ENCODE measurements at regions not wholly inside any gene's neighbourhood (a gene's known extent, or its start where the extent isn't known, plus 50 kb on each side); places are given as distances from the start of the nearest gene placed in this dataset.

DNA sequence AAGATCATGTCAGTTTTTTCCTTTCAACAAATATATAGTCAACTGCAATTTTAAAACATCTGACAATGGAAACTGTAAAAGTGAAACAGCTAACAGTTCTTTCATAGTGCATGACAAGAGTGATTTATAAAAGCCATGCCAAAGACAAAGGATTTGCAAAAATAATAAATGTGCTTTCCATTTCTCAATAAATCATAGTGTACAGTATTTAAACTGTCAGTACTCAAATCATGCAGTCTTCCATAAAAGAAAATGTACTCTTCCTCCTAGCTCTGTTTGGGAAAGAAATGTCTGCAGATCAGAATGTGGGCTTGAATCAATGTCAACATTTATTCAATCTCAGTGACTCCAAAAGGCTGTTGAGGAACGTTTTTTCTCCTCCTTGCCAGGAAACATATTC lies 131.7 kb upstream of the PDE1A start:
- intact Hi-C loops (cut with micrococcal nuclease; ENCODE audit: unreplicated experiment), result no loop called here
- Histone ChIP-seq H3K9me3 (ENCODE audit: control insufficient read depth, insufficient read depth, low read depth, low read length) (no peaks in the 10 kb centered on the region), H3K4me1 (ENCODE audit: control insufficient read depth, insufficient read depth, low read length) (no peaks in the 10 kb centered on the region), H3K27me3 (ENCODE audit: control insufficient read depth, insufficient read depth, low read length) (no peaks in the 10 kb centered on the region), H3K36me3 (ENCODE audit: control insufficient read depth, insufficient read depth, low read length) (no peaks in the 10 kb centered on the region; the same call in 1 of the 2 replicates), H3K27ac (ENCODE audit: low read length) (no peak overlapping the region), H3K4me3 (ENCODE audit: low read depth in 2 of 2, low read length in 2 of 2) (no peak overlapping the region)
- in situ Hi-C loops (cut with HindIII; ENCODE audit: low pct_unique_long_range_greater_than_20kb, low sequenced_read_pairs), result no loop called here
- POLR2A ChIA-PET, result no interaction called here
- CTCF ChIA-PET, result no interaction called here
- ATAC-seq (no peak), DNase-seq (ENCODE audit: low read depth, low spot score) (no peak)
- BruUV-seq (replicated peaks), result no TSS peak
- no peak for TF ChIP-seq SIN3A (IDR thresholded peaks at IDR 0.05; ENCODE audit: borderline replicate concordance, insufficient read depth, low read depth, low read length)
- TF ChIP-seq, protein P1, sequence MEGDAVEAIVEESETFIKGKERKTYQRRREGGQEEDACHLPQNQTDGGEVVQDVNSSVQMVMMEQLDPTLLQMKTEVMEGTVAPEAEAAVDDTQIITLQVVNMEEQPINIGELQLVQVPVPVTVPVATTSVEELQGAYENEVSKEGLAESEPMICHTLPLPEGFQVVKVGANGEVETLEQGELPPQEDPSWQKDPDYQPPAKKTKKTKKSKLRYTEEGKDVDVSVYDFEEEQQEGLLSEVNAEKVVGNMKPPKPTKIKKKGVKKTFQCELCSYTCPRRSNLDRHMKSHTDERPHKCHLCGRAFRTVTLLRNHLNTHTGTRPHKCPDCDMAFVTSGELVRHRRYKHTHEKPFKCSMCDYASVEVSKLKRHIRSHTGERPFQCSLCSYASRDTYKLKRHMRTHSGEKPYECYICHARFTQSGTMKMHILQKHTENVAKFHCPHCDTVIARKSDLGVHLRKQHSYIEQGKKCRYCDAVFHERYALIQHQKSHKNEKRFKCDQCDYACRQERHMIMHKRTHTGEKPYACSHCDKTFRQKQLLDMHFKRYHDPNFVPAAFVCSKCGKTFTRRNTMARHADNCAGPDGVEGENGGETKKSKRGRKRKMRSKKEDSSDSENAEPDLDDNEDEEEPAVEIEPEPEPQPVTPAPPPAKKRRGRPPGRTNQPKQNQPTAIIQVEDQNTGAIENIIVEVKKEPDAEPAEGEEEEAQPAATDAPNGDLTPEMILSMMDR (IDR thresholded peaks at IDR 0.05), result no peak
- TF ChIP-seq, protein P2, sequence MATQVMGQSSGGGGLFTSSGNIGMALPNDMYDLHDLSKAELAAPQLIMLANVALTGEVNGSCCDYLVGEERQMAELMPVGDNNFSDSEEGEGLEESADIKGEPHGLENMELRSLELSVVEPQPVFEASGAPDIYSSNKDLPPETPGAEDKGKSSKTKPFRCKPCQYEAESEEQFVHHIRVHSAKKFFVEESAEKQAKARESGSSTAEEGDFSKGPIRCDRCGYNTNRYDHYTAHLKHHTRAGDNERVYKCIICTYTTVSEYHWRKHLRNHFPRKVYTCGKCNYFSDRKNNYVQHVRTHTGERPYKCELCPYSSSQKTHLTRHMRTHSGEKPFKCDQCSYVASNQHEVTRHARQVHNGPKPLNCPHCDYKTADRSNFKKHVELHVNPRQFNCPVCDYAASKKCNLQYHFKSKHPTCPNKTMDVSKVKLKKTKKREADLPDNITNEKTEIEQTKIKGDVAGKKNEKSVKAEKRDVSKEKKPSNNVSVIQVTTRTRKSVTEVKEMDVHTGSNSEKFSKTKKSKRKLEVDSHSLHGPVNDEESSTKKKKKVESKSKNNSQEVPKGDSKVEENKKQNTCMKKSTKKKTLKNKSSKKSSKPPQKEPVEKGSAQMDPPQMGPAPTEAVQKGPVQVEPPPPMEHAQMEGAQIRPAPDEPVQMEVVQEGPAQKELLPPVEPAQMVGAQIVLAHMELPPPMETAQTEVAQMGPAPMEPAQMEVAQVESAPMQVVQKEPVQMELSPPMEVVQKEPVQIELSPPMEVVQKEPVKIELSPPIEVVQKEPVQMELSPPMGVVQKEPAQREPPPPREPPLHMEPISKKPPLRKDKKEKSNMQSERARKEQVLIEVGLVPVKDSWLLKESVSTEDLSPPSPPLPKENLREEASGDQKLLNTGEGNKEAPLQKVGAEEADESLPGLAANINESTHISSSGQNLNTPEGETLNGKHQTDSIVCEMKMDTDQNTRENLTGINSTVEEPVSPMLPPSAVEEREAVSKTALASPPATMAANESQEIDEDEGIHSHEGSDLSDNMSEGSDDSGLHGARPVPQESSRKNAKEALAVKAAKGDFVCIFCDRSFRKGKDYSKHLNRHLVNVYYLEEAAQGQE (IDR thresholded peaks at IDR 0.05; ENCODE audit: insufficient read depth in 1 of 2, low read depth in 2 of 2, low read length in 1 of 2), result no peak
- TF ChIP-seq TCF7L2 (IDR thresholded peaks at IDR 0.05; ENCODE audit: low read depth, low read length), result no peak
- TF ChIP-seq POLR2AphosphoS5 (IDR thresholded peaks at IDR 0.05; ENCODE audit: low read depth, low read length), result no peak

DNA sequence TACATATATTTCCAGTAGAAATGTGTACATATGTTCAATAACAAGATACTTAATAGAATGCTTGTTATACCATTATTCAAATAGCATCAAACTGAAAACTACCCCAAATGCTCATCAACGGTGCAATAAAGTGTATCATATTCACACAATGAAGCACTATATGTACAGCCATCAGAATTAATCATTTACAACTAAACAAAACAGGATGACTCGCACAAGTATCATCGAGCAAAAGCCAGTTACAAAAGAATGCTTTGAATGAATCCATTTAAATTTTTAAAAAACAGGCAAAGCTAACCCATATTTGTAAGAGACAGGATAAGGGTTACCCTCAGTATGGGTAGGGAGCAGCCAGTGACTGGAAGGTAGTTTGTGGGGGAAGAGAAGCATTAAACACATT lies 132.8 kb upstream of the PDE1A start:
- BruUV-seq (replicated peaks), result no TSS peak
- no peak for ATAC-seq
- POLR2A ChIA-PET, result no interaction called here
- CTCF ChIA-PET, result no interaction called here
- intact Hi-C loops (cut with micrococcal nuclease; ENCODE audit: unreplicated experiment), result no loop called here
- Histone ChIP-seq H3K27me3 (ENCODE audit: control insufficient read depth, insufficient read depth, low read length) (no peaks in the 10 kb centered on the region), H3K27ac (ENCODE audit: low read length) (no peak overlapping the region), H3K4me3 (ENCODE audit: low read depth in 2 of 2, low read length in 2 of 2) (no peak overlapping the region), H3K9me3 (ENCODE audit: control insufficient read depth, insufficient read depth, low read depth, low read length) (no peaks in the 10 kb centered on the region), H3K4me1 (ENCODE audit: control insufficient read depth, insufficient read depth, low read length) (no peaks in the 10 kb centered on the region), H3K36me3 (ENCODE audit: control insufficient read depth, insufficient read depth, low read length) (no peaks in the 10 kb centered on the region; the same call in 1 of the 2 replicates)
- in situ Hi-C loops (cut with HindIII; ENCODE audit: low pct_unique_long_range_greater_than_20kb, low sequenced_read_pairs), result no loop called here
- no peak for DNase-seq (ENCODE audit: low read depth, low spot score)
- TF ChIP-seq, protein P2 (IDR thresholded peaks at IDR 0.05; ENCODE audit: insufficient read depth in 1 of 2, low read depth in 2 of 2, low read length in 1 of 2), result no peak
- TF ChIP-seq TCF7L2 (IDR thresholded peaks at IDR 0.05; ENCODE audit: low read depth, low read length), result no peak
- no peak for TF ChIP-seq POLR2AphosphoS5 (IDR thresholded peaks at IDR 0.05; ENCODE audit: low read depth, low read length)
- TF ChIP-seq, protein P1 (IDR thresholded peaks at IDR 0.05), result no peak
- TF ChIP-seq SIN3A (IDR thresholded peaks at IDR 0.05; ENCODE audit: borderline replicate concordance, insufficient read depth, low read depth, low read length), result no peak

Measured in Panc1 (cell line).